GM12874 (cell line): ENCODE measurements at regions not wholly inside any gene's neighbourhood (a gene's known extent, or its start where the extent isn't known, plus 50 kb on each side); places are given as distances from the start of the nearest gene placed in this dataset.

Experiments
- TF ChIP-seq, protein P1 (sequence below): IDR thresholded peaks from 2 replicates; pipeline ENCODE4 v1.5.1; 2011; ENCODE audit warnings: low read depth, mild to moderate bottlenecking, control low read depth, low read length, moderate library complexity; ENCODE audit not compliant: insufficient read depth

DNA sequence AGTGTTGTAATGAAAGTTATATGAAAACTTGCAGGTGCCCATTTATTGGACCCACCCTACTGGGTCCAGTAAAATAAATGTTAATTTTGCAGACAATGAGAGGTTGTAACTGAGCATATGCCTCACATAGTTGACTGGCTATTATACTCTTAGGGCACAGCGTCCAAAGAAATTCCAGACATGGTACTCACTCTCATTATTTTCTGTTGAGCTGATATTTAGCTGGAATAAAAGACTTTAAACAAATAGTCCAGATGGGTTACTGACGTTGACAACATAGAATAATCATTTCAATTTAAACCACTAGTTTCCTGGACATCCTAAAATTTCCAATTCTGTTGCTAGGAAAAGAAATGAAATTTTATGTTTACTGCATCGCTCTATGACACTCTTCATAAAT, 174.5 kb downstream of the ZNF365 start:
- TF ChIP-seq, protein P1, sequence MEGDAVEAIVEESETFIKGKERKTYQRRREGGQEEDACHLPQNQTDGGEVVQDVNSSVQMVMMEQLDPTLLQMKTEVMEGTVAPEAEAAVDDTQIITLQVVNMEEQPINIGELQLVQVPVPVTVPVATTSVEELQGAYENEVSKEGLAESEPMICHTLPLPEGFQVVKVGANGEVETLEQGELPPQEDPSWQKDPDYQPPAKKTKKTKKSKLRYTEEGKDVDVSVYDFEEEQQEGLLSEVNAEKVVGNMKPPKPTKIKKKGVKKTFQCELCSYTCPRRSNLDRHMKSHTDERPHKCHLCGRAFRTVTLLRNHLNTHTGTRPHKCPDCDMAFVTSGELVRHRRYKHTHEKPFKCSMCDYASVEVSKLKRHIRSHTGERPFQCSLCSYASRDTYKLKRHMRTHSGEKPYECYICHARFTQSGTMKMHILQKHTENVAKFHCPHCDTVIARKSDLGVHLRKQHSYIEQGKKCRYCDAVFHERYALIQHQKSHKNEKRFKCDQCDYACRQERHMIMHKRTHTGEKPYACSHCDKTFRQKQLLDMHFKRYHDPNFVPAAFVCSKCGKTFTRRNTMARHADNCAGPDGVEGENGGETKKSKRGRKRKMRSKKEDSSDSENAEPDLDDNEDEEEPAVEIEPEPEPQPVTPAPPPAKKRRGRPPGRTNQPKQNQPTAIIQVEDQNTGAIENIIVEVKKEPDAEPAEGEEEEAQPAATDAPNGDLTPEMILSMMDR: no peak

DNA sequence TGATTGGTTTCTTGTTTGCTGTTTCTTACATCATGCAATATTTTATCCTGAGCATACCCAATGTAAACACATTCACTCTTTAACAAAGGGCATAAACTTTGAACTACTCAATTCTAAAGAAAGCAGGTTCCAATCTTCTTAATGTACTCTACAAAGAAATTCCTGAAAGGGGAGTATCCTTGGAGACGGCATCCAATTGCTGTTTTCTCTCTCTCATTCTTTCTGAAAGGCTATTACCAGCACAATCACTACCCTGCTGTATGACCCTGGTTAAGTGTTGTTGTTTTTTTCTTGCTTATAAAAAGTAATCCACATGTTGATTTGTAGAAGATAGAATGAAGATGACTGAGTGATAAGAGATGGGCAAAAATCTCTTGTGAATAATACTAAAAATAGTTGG, 176.0 kb downstream of the ZNF365 start:
- TF ChIP-seq, protein P1: no peak

DNA sequence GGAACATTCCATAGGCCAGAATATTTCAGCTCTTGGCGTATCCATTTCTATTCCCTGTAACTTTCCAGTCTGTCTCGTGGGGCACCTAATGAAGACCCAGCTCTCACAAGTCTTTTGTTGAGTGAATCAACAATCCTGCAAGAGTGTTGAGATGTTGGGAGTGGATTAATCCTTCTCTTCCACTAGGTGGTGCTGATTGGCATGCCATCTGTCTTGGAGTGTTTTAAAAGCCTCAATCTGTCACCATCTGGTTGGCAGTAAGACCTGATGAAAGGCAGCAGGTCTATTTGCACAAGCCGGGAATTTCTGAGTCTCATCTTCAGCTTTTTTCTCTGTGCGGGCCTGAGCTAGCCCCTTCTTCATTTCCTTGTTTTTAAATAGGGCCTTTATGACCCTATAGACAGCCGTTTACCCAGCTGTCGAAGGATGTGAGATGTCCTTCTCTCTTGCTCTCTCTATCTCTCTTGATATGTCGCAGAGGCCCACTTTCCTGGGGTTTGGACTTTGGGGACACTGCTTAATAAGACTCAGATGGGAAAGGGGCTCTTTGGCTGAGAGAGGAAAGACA, 180.5 kb downstream of the ZNF365 start:
- TF ChIP-seq, protein P1: peak; percentile 52; the same call in 1 of the 2 replicates

DNA sequence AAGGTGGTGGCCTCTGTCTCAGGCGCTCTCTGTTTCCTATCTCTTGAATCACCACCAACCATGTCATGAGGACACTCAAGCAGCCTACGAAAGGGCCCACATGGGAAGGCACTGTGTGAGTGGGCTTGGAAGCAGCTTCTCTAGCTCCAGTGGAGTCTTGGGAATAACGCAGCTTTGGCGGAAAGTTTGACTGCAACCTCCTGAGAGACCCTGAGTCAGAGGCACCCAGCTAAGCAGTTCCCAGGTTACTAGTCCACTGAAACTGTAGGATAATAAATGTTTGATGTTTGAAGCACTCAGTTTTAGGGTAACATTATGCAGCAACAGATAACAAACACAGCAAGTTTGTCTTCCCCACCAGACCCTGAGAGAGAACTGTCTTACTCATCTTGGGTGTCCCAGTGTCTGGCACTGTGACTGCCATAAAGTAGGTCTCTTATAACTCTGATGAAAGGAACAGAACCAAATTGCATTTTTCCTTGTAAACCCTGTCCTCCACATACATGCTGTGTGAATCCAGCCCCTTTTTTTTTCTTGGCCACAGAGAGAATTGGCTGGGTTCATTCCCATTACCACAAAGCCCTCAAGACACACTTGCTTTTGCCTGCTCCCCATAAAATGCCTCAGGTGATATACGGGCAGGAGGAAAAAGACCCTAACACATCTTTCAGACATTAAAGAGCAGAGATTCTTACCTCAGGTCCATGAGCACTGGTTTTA, 185.5 kb downstream of the ZNF365 start:
- TF ChIP-seq, protein P1: no peak

DNA sequence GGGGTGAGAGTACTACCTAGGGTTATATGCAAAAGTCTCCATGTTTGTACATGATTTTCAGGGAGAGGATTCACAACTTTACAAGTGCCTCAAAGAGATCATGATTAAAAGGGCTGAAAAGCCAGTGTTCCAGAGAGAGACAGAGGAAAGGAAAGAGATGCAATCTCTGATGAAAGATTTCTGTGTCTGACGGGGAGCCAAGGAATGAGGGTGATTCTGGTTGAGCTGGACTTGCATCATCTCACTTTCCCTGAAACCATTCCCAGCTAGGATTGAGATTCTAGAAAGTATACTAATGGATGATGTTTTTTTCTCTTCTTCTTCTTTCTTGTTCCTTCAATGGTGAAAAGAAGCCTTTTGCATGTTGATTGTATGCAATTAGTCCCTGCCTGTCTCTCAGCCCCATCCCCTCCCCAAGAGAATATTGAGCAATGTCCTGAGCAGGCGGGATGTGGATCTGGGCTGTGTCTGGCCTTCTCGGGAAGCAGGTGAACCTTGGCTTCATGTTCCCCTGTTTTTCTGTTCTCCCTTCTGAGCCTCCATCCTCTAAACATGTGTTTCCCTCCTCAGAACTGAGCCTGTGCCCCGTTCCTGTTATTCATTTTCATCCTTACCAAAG, 186.1 kb downstream of the ZNF365 start:
- TF ChIP-seq, protein P1: no peak

DNA sequence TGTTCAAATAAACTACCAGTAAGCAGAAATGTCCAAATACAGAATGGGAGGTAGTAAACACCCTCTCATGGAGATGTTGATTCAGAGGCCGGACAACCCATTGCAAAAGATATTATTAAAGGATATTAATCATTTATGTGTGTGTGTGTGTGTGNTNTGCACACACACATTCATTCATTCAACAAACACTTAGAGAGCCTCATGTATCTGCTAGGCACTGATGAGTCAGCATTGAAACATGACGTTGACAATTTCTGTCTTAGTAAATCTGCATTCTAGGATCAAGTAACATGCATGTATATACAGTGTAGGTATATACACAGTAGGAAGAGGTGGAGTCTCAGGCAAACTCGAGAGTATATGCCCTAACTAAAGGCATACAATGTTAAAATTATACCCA, 187.0 kb downstream of the ZNF365 start:
- TF ChIP-seq, protein P1: no peak

DNA sequence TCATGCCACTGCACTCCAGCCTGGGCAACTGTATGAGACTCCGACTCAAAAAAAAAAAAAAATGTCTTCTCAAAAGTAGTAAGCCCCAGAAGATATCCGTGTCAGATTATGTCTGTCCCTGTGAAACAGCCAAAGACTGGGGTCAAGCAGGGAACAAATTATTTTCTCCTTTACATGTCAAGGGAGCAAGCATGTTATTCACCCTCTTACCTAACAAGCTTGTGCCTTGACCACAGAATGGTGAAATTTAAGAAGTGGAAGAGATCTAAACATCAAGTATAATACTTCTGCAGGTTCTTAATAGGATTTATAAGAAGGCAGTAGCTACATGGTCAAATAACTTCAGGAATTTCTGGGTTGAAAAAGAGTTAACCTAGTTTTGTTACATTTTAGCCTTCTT, 187.9 kb downstream of the ZNF365 start:
- TF ChIP-seq, protein P1: no peak
